Endodermal cell (in vitro differentiated cells): ENCODE measurements at regions not wholly inside any gene's neighbourhood (a gene's known extent, or its start where the extent isn't known, plus 50 kb on each side); places are given as distances from the start of the nearest gene placed in this dataset.
"Not testable (repeated sequence)": the region's sequence is repeated elsewhere in the genome, so short reads cannot be mapped to it uniquely, and the experiment has no call there.

Source experiments
- DNase-seq: peaks from one replicate; pipeline ENCODE4 v3.0.0-alpha.2; 2017
- H3K27ac ChIP-seq: 2 replicates; pipeline ENCODE4 v1.5.1; 2013; ENCODE audit warnings: mild to moderate bottlenecking, low read depth, low read length, moderate library complexity
- H3K27me3 ChIP-seq: 2 replicates; pipeline ENCODE4 v1.6.1; 2013; ENCODE audit warnings: mild to moderate bottlenecking, low read length, moderate library complexity; ENCODE audit not compliant: insufficient read depth, control insufficient read depth, poor library complexity, severe bottlenecking
- H3K36me3 ChIP-seq: 2 replicates; pipeline ENCODE4 v1.7.0; 2013; ENCODE audit warnings: mild to moderate bottlenecking, low read length, moderate library complexity; ENCODE audit not compliant: control insufficient read depth, insufficient read depth
- H3K4me1 ChIP-seq: one replicate; pipeline ENCODE4 v1.7.0; 2013; ENCODE audit warnings: low read length; ENCODE audit not compliant: control insufficient read depth, insufficient read depth
- H3K4me3 ChIP-seq: 2 replicates; pipeline ENCODE4 v1.5.1; 2013; ENCODE audit warnings: mild to moderate bottlenecking, low read length, moderate library complexity
- H3K9ac ChIP-seq: 2 replicates; pipeline ENCODE4 v1.6.1; 2013; ENCODE audit warnings: mild to moderate bottlenecking, low read length, moderate library complexity; ENCODE audit not compliant: poor library complexity, severe bottlenecking; ENCODE audit errors: extremely low read depth
- H3K9me3 ChIP-seq: 2 replicates; pipeline ENCODE4 v1.6.1; 2013; ENCODE audit warnings: mild to moderate bottlenecking, low read length, moderate library complexity; ENCODE audit not compliant: control insufficient read depth
- H3K27ac Mint-ChIP-seq: 2 replicates; pipeline ENCODE4 v1.8.0; 2020; ENCODE audit warnings: mixed read lengths
- H3K27me3 Mint-ChIP-seq: 2 replicates; pipeline ENCODE4 v1.8.0; 2021; ENCODE audit warnings: mild to moderate bottlenecking, mixed read lengths; ENCODE audit not compliant: insufficient read depth
- H3K36me3 Mint-ChIP-seq: 2 replicates; pipeline ENCODE4 v1.8.0; 2020; ENCODE audit warnings: low read depth, mixed read lengths
- H3K4me1 Mint-ChIP-seq: 2 replicates; pipeline ENCODE4 v1.8.0; 2020; ENCODE audit warnings: mixed read lengths
- H3K4me3 Mint-ChIP-seq: 2 replicates; pipeline ENCODE4 v1.8.0; 2020; ENCODE audit warnings: mild to moderate bottlenecking, moderate library complexity, mixed read lengths
- H3K9me3 Mint-ChIP-seq: 2 replicates; pipeline ENCODE4 v1.8.0; 2020; ENCODE audit warnings: mild to moderate bottlenecking, mixed read lengths
- WGBS, 2 experiments: methylation state at CpG; one replicate each; pipeline versions ENCODE4 v1.1.5 to v1.1.7; 2013; ENCODE audit warnings: missing lambda C conversion rate in 2 of 2, mixed read lengths in 1 of 2; ENCODE audit not compliant: insufficient coverage in 1 of 2, insufficient read length in 1 of 2; 5-methylcytosine and 5-hydroxymethylcytosine counted together
- TF ChIP-seq, protein P1 (sequence below): fragments of 200-600 bp; sonication (generic); conservative IDR thresholded peaks from 2 replicates; pipeline ENCODE4 v1.5.0; 2021; ENCODE audit warnings: antibody characterized with exemption, mild to moderate bottlenecking

DNA sequence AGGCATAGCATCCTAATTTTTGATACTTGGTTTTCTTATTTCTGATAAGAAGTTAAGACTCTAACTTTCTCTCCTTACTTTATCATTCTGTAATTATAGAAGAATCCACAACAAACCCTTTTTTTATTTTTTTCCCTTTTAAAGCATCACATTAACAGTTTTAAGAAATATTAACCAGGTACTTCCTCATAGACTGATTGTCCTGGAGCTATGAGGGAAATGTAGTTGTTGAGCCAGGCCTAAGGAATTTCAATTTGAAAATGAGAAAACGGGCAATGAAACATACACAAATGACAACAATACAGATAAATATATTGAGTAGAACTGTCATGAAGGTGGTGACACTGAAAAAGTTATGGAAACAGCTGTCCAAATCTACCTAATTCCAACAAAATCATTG, 569.0 kb downstream of the KCNA4 start:
- WGBS, 2 experiments, result no CpG with 5 or more reads among the region's 1 CpG
- no peaks in the 10 kb centered on the region for H3K27me3 ChIP-seq
- H3K4me1 ChIP-seq, result no peaks in the 10 kb centered on the region
- no peaks in the 10 kb centered on the region for H3K36me3 ChIP-seq
- Mint-ChIP-seq H3K27ac (no peak overlapping the region), H3K4me3 (no peak overlapping the region), H3K27me3 (no peaks in the 10 kb centered on the region), H3K4me1 (peaks cover 17% of the 10 kb centered on the region), H3K9me3 (no peaks in the 10 kb centered on the region), H3K36me3 (no peaks in the 10 kb centered on the region)
- TF ChIP-seq, protein P1, sequence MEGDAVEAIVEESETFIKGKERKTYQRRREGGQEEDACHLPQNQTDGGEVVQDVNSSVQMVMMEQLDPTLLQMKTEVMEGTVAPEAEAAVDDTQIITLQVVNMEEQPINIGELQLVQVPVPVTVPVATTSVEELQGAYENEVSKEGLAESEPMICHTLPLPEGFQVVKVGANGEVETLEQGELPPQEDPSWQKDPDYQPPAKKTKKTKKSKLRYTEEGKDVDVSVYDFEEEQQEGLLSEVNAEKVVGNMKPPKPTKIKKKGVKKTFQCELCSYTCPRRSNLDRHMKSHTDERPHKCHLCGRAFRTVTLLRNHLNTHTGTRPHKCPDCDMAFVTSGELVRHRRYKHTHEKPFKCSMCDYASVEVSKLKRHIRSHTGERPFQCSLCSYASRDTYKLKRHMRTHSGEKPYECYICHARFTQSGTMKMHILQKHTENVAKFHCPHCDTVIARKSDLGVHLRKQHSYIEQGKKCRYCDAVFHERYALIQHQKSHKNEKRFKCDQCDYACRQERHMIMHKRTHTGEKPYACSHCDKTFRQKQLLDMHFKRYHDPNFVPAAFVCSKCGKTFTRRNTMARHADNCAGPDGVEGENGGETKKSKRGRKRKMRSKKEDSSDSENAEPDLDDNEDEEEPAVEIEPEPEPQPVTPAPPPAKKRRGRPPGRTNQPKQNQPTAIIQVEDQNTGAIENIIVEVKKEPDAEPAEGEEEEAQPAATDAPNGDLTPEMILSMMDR, result no peak
- no peak overlapping the region for H3K4me3 ChIP-seq
- no peaks in the 10 kb centered on the region for H3K9me3 ChIP-seq
- no peak overlapping the region for H3K9ac ChIP-seq
- H3K27ac ChIP-seq, result no peak overlapping the region
- no peak for DNase-seq

DNA sequence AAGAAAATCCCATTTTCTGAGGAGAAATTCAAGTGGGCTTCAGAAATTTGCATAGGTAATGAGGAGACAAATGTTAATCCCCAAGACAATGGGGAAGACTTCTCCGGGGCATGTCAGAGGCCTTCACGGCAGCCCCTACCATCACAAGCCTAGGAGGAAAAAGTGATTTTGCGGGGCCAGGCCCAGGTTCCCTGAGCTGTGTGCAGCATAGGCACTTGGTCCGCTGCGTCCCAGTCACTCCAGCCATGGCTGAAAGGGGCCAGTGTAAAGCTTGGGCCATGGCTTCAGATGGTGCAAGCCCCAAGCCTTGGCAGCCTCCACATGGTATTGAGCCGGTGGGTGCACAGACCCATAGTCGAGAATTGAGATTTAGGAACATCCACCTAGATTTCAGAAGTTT, 570.7 kb downstream of the KCNA4 start:
- Mint-ChIP-seq H3K9me3 (peaks cover 3% of the 10 kb centered on the region), H3K4me1 (peaks cover 17% of the 10 kb centered on the region), H3K4me3 (no peak overlapping the region), H3K27ac (no peak overlapping the region), H3K27me3 (no peaks in the 10 kb centered on the region), H3K36me3 (no peaks in the 10 kb centered on the region)
- DNase-seq, result peak; percentile 40
- no peaks in the 10 kb centered on the region for H3K27me3 ChIP-seq
- no peak overlapping the region for H3K9ac ChIP-seq
- no peaks in the 10 kb centered on the region for H3K36me3 ChIP-seq
- TF ChIP-seq, protein P1, result no peak
- H3K4me1 ChIP-seq, result no peaks in the 10 kb centered on the region
- WGBS, 2 experiments, result 88 to 97% methylated on average over 6 to 7 of the region's 7 CpGs
- no peak overlapping the region for H3K4me3 ChIP-seq
- H3K27ac ChIP-seq, result no peak overlapping the region
- no peaks in the 10 kb centered on the region for H3K9me3 ChIP-seq

DNA sequence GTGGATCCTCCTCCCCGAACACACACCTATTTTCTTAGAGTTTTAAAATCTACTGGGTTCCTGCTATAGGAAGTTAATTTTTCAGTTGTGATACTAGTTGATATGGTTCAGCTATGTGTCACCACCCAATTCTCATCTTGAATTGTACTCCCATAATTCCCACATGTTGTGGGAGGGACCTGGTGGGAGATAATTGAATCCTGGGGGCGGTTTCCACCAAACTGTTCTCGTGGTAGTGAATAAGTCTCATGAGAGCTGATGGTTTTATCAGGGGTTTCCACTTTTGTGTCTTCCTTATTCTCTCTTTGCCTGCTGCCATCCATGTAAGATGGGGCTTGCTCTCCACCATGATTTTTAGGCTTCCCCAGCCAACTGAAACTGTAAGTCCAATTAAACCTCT, 571.6 kb downstream of the KCNA4 start:
- WGBS, 2 experiments, result 90 to 100% methylated on average over 2 to 3 of the region's 3 CpGs
- DNase-seq, H3K27ac Mint-ChIP-seq: not testable (repeated sequence)

DNA sequence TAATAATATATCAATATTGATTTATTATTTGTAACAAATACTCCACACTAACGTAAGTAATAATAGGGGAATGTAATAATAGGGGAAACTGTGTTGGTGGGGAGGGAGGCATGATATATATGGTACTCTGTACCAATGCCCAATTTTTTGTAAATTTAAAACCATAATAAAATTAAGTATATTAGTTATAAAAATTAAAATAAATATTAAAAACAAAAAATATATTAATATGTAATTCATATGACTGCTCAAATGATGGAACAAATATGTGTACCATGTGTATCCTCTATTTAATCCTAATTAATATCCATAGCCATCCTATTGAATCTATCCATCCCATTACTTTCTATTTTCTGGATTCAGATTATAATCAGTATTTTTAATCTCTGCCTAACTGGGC, 578.0 kb downstream of the KCNA4 start:
- TF ChIP-seq, protein P1, result no peak
- no peaks in the 10 kb centered on the region for H3K36me3 ChIP-seq
- peaks cover 3% of the 10 kb centered on the region for H3K4me1 Mint-ChIP-seq
- H3K4me1 ChIP-seq, result no peaks in the 10 kb centered on the region
- H3K27ac ChIP-seq, result no peak overlapping the region
- H3K4me3 ChIP-seq, result no peak overlapping the region
- H3K27me3 ChIP-seq, result no peaks in the 10 kb centered on the region
- no peak for DNase-seq
- no peak overlapping the region for H3K27ac Mint-ChIP-seq
- no peak overlapping the region for H3K4me3 Mint-ChIP-seq
- WGBS, 2 experiments, result no CpG with 5 or more reads among the region's 1 CpG
- no peak overlapping the region for H3K9ac ChIP-seq
- no peaks in the 10 kb centered on the region for H3K36me3 Mint-ChIP-seq
- H3K27me3 Mint-ChIP-seq, result no peaks in the 10 kb centered on the region
- H3K9me3 ChIP-seq, result no peaks in the 10 kb centered on the region
- H3K9me3 Mint-ChIP-seq, result peaks cover 3% of the 10 kb centered on the region

More for the DNA sequence above, 571.6 kb downstream of the KCNA4 start:
- H3K36me3 ChIP-seq, H3K4me3 Mint-ChIP-seq, H3K4me3 ChIP-seq, H3K36me3 Mint-ChIP-seq, H3K27ac ChIP-seq, H3K9me3 ChIP-seq, H3K27me3 Mint-ChIP-seq, H3K9me3 Mint-ChIP-seq, H3K9ac ChIP-seq, H3K4me1 ChIP-seq, H3K27me3 ChIP-seq: not testable (repeated sequence)
- H3K4me1 Mint-ChIP-seq, result peaks cover 17% of the 10 kb centered on the region
